ENCODE measurements at regions not wholly inside any gene's neighbourhood (a gene's known extent, or its start where the extent isn't known, plus 50 kb on each side); places are given as distances from the start of the nearest gene placed in this dataset.

- no peak for DNase-seq (ENCODE audit: low read depth in 2 of 2)
- no peak overlapping the region for H3K4me3 ChIP-seq (replicated peaks in 1 of 2; ENCODE audit: low read depth in 2 of 2, low read length in 2 of 2)
- no peak for TF ChIP-seq CTCF (IDR thresholded peaks at IDR 0.05; ENCODE audit: low read depth, low read length)
Measured at GRCh38 chr5:42338136-42338535, 85.1 kb upstream of the GHR start.

GRCh38 chr5:42349163-42349562 is 74.1 kb upstream of the GHR start:
- DNase-seq (ENCODE audit: low read depth in 2 of 2): peak in 1 of 2 donors; percentile 27
- TF ChIP-seq CTCF (IDR thresholded peaks at IDR 0.05; ENCODE audit: low read depth, low read length): no peak
- no peak overlapping the region for H3K4me3 ChIP-seq (replicated peaks in 1 of 2; ENCODE audit: low read depth in 2 of 2, low read length in 2 of 2)

- no peak for DNase-seq (ENCODE audit: low read depth in 2 of 2)
- no peak overlapping the region for H3K4me3 ChIP-seq (replicated peaks in 1 of 2; ENCODE audit: low read depth in 2 of 2, low read length in 2 of 2)
Measured at GRCh38 chr5:42351956-42352355, 71.3 kb upstream of the GHR start.

GRCh38 chr5:42360056-42360455 is 63.2 kb upstream of the GHR start:
- no peak overlapping the region for H3K4me3 ChIP-seq (replicated peaks in 1 of 2; ENCODE audit: low read depth in 2 of 2, low read length in 2 of 2)
- no peak for TF ChIP-seq CTCF (IDR thresholded peaks at IDR 0.05; ENCODE audit: low read depth, low read length)
- DNase-seq (ENCODE audit: low read depth in 2 of 2): peak; percentile 18 to 90

More at GRCh38 chr5:42351956-42352355, 71.3 kb upstream of the GHR start:
- no peak for TF ChIP-seq CTCF (IDR thresholded peaks at IDR 0.05; ENCODE audit: low read depth, low read length)

- no peak overlapping the region for H3K4me3 ChIP-seq (replicated peaks in 1 of 2; ENCODE audit: low read depth in 2 of 2, low read length in 2 of 2)
- peak in 1 of 2 donors; percentile 9 for DNase-seq (ENCODE audit: low read depth in 2 of 2)
- TF ChIP-seq CTCF (IDR thresholded peaks at IDR 0.05; ENCODE audit: low read depth, low read length): no peak
Measured at GRCh38 chr5:42360616-42361314, 62.5 kb upstream of the GHR start.

- TF ChIP-seq CTCF (IDR thresholded peaks at IDR 0.05; ENCODE audit: low read depth, low read length): no peak
- no peak overlapping the region for H3K4me3 ChIP-seq (replicated peaks in 1 of 2; ENCODE audit: low read depth in 2 of 2, low read length in 2 of 2)
- DNase-seq (ENCODE audit: low read depth in 2 of 2): peak in 1 of 2 donors; percentile 39
Measured at GRCh38 chr5:42361315-42361688, 61.9 kb upstream of the GHR start.

- no peak for TF ChIP-seq CTCF (IDR thresholded peaks at IDR 0.05; ENCODE audit: low read depth, low read length)
- H3K4me3 ChIP-seq (replicated peaks in 1 of 2; ENCODE audit: low read depth in 2 of 2, low read length in 2 of 2): no peak overlapping the region
- DNase-seq (ENCODE audit: low read depth in 2 of 2): no peak
Measured at GRCh38 chr5:42366051-42366450, 57.2 kb upstream of the GHR start.
